GM18502 (cell line): ENCODE measurements at regions not wholly inside any gene's neighbourhood (a gene's known extent, or its start where the extent isn't known, plus 50 kb on each side); places are given as distances from the start of the nearest gene placed in this dataset.
"Not testable (repeated sequence)": the region's sequence is repeated elsewhere in the genome, so short reads cannot be mapped to it uniquely, and the experiment has no call there.

ENCODE experiments used
- ATAC-seq: cut with Tn5 transposase; IDR thresholded peaks from one replicate; pipeline ENCODE4 v1.9.1; 2021; ENCODE audit warnings: mild to moderate bottlenecking; ENCODE audit not compliant: unreplicated experiment, poor library complexity

GRCh38 chr20:5453745-5454144 lies 137.0 kb upstream of the PROKR2 start:
- ATAC-seq: not testable (repeated sequence)

- not testable (repeated sequence) for ATAC-seq
Observed at GRCh38 chr20:5453316-5453715, 136.6 kb upstream of the PROKR2 start.

GRCh38 chr20:5452691-5453090 lies 135.9 kb upstream of the PROKR2 start:
- ATAC-seq: not testable (repeated sequence)

- not testable (repeated sequence) for ATAC-seq
Observed at GRCh38 chr20:5452286-5452685, 135.5 kb upstream of the PROKR2 start.

GRCh38 chr20:5451643-5452210 lies 135.0 kb upstream of the PROKR2 start:
- ATAC-seq: no peak

GRCh38 chr20:5448449-5449118 lies 131.8 kb upstream of the PROKR2 start:
- ATAC-seq: no peak

- ATAC-seq: no peak
Observed at GRCh38 chr20:5447188-5447587, 130.4 kb upstream of the PROKR2 start.

GRCh38 chr20:5445611-5446010 lies 128.9 kb upstream of the PROKR2 start:
- ATAC-seq: no peak

GRCh38 chr20:5442101-5442500 lies 125.3 kb upstream of the PROKR2 start:
- ATAC-seq: no peak

- no peak for ATAC-seq
Observed at GRCh38 chr20:5434116-5434515, 117.4 kb upstream of the PROKR2 start.

GRCh38 chr20:5433352-5433751 lies 116.6 kb upstream of the PROKR2 start:
- no peak for ATAC-seq

- ATAC-seq: no peak
Observed at GRCh38 chr20:5432030-5432429, 115.3 kb upstream of the PROKR2 start.

GRCh38 chr20:5430670-5431069 lies 113.9 kb upstream of the PROKR2 start:
- ATAC-seq: no peak

GRCh38 chr20:5426026-5426425 lies 109.3 kb upstream of the PROKR2 start:
- ATAC-seq: no peak

GRCh38 chr20:5416086-5416485 lies 99.3 kb upstream of the PROKR2 start:
- ATAC-seq: no peak

GRCh38 chr20:5413394-5413793 lies 96.6 kb upstream of the PROKR2 start:
- no peak for ATAC-seq

- ATAC-seq: no peak
Observed at GRCh38 chr20:5410470-5410869, 93.7 kb upstream of the PROKR2 start.

GRCh38 chr20:5402903-5403531 lies 86.3 kb upstream of the PROKR2 start:
- peak; percentile 83 for ATAC-seq

- no peak for ATAC-seq
Observed at GRCh38 chr20:5401277-5401875, 84.6 kb upstream of the PROKR2 start.

GRCh38 chr20:5400164-5400762 lies 83.5 kb upstream of the PROKR2 start:
- no peak for ATAC-seq

- ATAC-seq: no peak
Observed at GRCh38 chr20:5397393-5397792, 80.6 kb upstream of the PROKR2 start.
